Osteocyte (in vitro differentiated cells): ENCODE measurements at regions not wholly inside any gene's neighbourhood (a gene's known extent, or its start where the extent isn't known, plus 50 kb on each side); places are given as distances from the start of the nearest gene placed in this dataset.
"Not testable (repeated sequence)": the region's sequence is repeated elsewhere in the genome, so short reads cannot be mapped to it uniquely, and the experiment has no call there.

Experiments used
- DNase-seq: peaks from one replicate; pipeline ENCODE4 v3.0.0; 2021; ENCODE audit warnings: mixed read lengths; ENCODE audit not compliant: unreplicated experiment; ENCODE audit errors: extremely low spot score
- H3K27ac Mint-ChIP-seq: one replicate; pipeline ENCODE4 v1.8.0; 2021; ENCODE audit warnings: mild to moderate bottlenecking, mixed read lengths; ENCODE audit not compliant: unreplicated experiment
- H3K27me3 Mint-ChIP-seq: one replicate; pipeline ENCODE4 v1.8.0; 2021; ENCODE audit warnings: mixed read lengths; ENCODE audit not compliant: unreplicated experiment
- H3K36me3 Mint-ChIP-seq: one replicate; pipeline ENCODE4 v1.8.0; 2021; ENCODE audit warnings: mixed read lengths; ENCODE audit not compliant: unreplicated experiment
- H3K4me1 Mint-ChIP-seq: one replicate; pipeline ENCODE4 v1.8.0; 2021; ENCODE audit warnings: mixed read lengths; ENCODE audit not compliant: unreplicated experiment
- H3K4me3 Mint-ChIP-seq: one replicate; pipeline ENCODE4 v1.8.0; 2021; ENCODE audit warnings: mild to moderate bottlenecking, moderate library complexity, mixed read lengths; ENCODE audit not compliant: unreplicated experiment
- H3K9me3 Mint-ChIP-seq: one replicate; pipeline ENCODE4 v1.8.0; 2021; ENCODE audit warnings: mixed read lengths; ENCODE audit not compliant: unreplicated experiment
- CTCF ChIP-seq: fragments of 200-600 bp; sonication (generic); IDR thresholded peaks from 2 replicates; pipeline ENCODE4 v1.5.0; 2021; ENCODE audit warnings: antibody characterized with exemption, mild to moderate bottlenecking, moderate library complexity

GRCh38 chr16:5234295-5235050 is 136.9 kb upstream of the EEF2KMT start:
- Mint-ChIP-seq H3K27me3 (peaks cover 7% of the 10 kb centered on the region), H3K9me3 (peaks cover 4% of the 10 kb centered on the region), H3K36me3 (no peaks in the 10 kb centered on the region), H3K27ac (no peak overlapping the region), H3K4me3 (no peak overlapping the region), H3K4me1 (no peaks in the 10 kb centered on the region)
- DNase-seq = no peak
- TF ChIP-seq CTCF = no peak

GRCh38 chr16:5231246-5231759 is 133.7 kb upstream of the EEF2KMT start:
- no peaks in the 10 kb centered on the region for H3K4me1 Mint-ChIP-seq
- TF ChIP-seq CTCF = no peak
- H3K36me3 Mint-ChIP-seq = no peaks in the 10 kb centered on the region
- no peak overlapping the region for H3K27ac Mint-ChIP-seq
- no peak for DNase-seq
- no peak overlapping the region for H3K4me3 Mint-ChIP-seq
- H3K9me3 Mint-ChIP-seq = peaks cover 4% of the 10 kb centered on the region
- H3K27me3 Mint-ChIP-seq = no peaks in the 10 kb centered on the region

- TF ChIP-seq CTCF = no peak
- no peak for DNase-seq
- H3K36me3 Mint-ChIP-seq = no peaks in the 10 kb centered on the region
- peaks cover 4% of the 10 kb centered on the region for H3K9me3 Mint-ChIP-seq
- H3K27ac Mint-ChIP-seq = no peak overlapping the region
- H3K4me1 Mint-ChIP-seq = no peaks in the 10 kb centered on the region
- H3K4me3 Mint-ChIP-seq = no peak overlapping the region
- H3K27me3 Mint-ChIP-seq = no peaks in the 10 kb centered on the region
Observed at GRCh38 chr16:5228369-5228768, 130.8 kb upstream of the EEF2KMT start.

GRCh38 chr16:5225931-5226655 is 128.5 kb upstream of the EEF2KMT start:
- no peak for DNase-seq
- Mint-ChIP-seq H3K9me3 (peaks cover 4% of the 10 kb centered on the region), H3K4me3 (no peak overlapping the region), H3K36me3 (no peaks in the 10 kb centered on the region), H3K4me1 (no peaks in the 10 kb centered on the region), H3K27me3 (no peaks in the 10 kb centered on the region), H3K27ac (no peak overlapping the region)
- no peak for TF ChIP-seq CTCF

GRCh38 chr16:5222761-5223160 is 125.2 kb upstream of the EEF2KMT start:
- Mint-ChIP-seq H3K27me3 (no peaks in the 10 kb centered on the region), H3K27ac (no peak overlapping the region), H3K4me1 (no peaks in the 10 kb centered on the region), H3K4me3 (no peak overlapping the region), H3K9me3 (peaks cover 7% of the 10 kb centered on the region), H3K36me3 (no peaks in the 10 kb centered on the region)
- no peak for TF ChIP-seq CTCF
- no peak for DNase-seq

- not testable (repeated sequence) for H3K4me3 Mint-ChIP-seq, H3K27ac Mint-ChIP-seq, H3K27me3 Mint-ChIP-seq, H3K36me3 Mint-ChIP-seq, DNase-seq, H3K4me1 Mint-ChIP-seq, H3K9me3 Mint-ChIP-seq
Observed at GRCh38 chr16:5221831-5222230, 124.2 kb upstream of the EEF2KMT start.
